GM18907 (cell line): ENCODE measurements at regions not wholly inside any gene's neighbourhood (a gene's known extent, or its start where the extent isn't known, plus 50 kb on each side); places are given as distances from the start of the nearest gene placed in this dataset.
"Not testable (repeated sequence)": the region's sequence is repeated elsewhere in the genome, so short reads cannot be mapped to it uniquely, and the experiment has no call there.

ENCODE experiments used
- ATAC-seq: cut with Tn5 transposase; IDR thresholded peaks from one replicate; pipeline ENCODE4 v1.9.1; 2021; ENCODE audit warnings: mild to moderate bottlenecking, moderate library complexity; ENCODE audit not compliant: unreplicated experiment

DNA sequence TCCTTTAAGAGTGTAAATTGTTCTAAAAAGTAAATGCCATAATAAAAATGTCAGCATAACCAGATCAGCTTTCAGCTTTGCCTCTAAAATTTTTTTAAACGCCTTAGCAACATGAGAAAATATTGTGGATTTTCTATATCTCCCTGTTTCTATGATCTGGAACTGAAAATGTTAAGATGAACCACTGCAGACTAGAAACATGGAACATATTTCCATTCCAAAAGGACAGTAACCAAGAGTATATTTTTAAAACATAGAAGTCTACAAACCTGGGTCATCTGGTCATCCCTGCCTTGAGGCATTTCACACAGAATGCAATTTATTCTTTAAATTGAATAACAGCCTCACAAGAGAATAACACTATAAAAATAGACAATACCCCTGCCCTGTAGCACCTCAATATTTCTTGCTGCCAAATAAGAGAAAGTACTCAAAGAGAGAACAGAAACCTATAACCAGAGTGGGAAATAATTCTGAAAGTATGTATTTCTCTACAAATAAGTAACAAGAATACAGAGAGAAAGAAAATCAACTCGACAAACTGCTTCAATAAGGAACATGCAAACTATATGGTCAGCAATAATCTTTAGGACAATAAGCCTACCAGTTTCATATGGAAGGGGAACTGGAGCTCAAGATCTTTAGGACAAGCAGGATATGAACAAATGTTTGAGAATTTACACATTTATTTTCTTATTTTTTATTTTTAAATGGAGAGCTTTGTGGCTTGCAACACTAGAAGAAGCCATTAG is 949.0 kb downstream of the EPHA3 start:
- no peak for ATAC-seq

DNA sequence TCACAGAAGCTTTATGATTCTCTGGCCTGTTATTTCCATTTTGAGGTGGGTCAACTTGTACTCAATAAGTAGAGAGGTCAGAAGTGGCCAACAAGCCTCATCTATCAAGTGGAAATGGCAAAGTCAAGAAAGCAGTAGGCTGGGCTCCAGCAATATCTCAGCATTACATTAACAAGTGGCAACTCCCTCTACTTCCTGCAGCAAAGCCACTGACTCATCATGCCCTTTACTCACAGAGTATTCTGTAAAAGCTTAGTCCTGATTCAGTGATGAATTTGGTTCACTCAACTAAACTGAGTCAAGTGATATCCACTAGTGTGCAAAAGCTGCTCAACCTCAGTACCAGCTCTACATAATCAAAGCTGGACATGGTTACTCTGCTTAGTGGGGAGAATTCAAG is 954.6 kb downstream of the EPHA3 start:
- ATAC-seq = no peak

DNA sequence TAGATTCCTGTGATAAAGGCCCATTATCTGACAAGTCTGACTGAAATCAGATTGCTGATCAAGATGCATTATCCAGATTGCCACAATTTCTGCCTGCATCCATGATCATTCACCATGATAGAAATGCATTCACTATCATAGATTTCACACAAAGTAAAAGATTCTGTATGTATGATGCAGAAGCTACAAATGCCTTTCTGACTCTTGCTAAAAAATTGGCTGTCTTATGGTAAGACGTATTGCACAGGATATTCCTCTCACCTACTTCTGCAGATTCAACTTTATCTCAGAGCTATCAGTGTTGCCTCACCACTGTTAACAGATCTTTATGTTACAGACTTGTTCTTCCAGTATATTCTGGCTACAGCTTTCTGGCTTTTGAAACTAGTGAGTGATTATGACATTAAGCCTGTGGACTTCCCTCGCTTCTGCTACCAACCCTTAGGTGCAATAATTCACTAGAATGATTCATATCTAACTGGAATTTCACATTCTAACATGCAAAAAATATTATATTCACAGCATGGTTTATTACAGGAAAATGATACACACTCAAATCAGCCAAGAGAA is 955.3 kb downstream of the EPHA3 start:
- ATAC-seq = no peak

DNA sequence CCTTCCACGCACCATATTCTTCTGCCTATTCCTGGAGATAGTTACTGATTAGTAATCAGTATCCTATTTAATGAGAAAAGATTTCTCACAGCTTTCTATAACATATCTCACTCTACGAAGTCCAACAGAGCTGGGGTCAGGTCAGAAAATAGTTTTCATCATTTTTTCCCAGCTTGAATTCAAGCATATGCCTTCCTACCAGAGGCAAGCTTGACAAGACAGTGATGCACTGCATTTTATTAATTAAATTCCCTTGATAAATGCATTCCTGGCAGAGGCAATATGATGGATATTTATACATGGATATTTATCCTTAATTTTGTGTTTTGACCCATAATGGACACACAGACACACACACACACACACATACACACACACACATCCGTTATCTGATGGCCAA is 961.4 kb downstream of the EPHA3 start:
- no peak for ATAC-seq

DNA sequence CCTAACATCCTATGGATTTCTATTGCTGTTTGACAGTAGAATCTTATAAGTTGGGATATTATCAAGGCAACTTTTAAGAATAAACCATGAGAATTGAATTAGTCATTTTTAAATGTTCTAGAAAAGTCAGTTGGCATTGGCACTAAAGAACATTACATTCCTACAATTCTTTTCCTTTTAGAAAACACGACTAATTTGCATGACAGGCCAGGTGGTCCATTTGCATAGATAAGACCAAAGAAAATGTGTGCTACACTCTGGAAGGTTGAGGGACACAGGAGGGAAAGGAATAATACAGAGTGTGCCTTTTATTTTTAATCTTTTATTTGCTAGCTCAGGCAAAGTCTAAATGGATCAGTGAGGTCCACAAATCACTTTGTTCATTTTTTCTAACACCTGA is 962.3 kb downstream of the EPHA3 start:
- ATAC-seq = no peak

DNA sequence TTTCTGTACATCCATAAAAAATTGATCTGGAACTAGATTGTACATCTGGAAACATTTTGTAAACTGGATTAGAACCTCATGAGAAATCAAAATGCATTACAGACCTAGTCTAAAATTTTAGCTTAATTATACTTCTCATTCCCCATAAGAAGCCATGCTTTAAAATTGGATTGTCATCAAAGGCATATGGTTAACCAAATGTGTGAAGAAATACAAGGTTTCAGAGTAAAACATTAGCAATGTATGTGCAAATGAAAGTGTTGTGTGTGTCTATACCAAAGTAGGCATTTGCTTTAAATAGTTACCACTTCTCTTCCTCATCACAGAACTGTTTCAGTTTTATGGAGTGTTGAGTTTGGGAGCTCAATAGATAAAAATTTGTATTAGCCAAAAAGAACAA is 968.7 kb downstream of the EPHA3 start:
- ATAC-seq = no peak

DNA sequence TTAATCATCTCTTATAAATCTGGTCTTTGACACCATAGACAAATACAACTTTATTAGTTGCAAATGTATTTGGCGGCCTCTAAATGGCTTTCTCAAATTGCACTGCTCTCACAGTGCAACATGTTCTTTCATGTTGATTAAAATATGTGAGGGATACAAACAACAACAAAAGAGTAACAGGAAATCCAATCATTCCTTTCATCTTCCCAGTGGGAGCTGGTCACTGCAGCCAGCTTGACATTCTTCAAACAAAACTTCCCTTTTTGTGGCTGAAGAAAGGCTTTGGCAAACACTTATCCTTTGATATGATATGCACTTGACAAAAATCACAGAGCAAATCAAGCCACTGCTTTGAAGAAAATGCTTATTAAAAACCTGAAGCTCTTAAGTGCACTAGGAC is 973.6 kb downstream of the EPHA3 start:
- no peak for ATAC-seq

DNA sequence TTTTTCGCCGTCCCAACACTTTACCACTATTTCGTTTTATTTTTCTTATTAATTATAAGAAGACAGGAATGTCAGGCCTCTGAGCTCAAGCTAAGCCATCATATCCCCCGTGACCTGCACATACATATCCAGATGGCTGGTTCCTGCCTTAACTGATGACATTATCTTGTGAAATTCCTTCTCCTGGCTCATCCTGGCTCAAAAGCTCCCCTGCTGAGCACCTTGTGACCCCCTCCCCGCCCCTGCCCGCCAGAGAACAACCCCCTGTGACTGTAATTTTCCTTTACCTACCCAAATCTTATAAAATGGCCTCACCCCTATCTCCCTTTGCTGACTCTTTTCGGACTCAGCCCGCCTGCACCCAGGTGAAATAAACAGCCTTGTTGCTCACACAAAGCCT is 978.9 kb downstream of the EPHA3 start:
- ATAC-seq = not testable (repeated sequence)

DNA sequence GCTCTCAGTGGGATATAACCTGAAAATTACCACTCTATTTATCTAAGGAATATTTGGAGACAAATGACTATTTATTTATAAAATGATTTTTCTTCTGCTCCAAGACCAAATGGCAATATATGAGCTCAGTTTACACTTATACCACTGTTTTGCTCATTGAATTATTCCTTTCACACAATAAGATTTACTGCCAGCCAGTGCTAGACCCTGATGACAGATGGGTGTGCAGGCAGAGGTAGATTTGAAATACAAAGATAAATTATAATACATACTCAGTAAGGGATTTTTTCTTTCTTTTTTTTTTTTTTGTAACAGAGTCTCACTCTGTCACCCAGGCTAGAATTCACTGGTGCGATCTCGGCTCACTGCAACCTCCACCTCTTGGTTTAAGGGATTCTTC is 980.3 kb downstream of the EPHA3 start:
- ATAC-seq = no peak

DNA sequence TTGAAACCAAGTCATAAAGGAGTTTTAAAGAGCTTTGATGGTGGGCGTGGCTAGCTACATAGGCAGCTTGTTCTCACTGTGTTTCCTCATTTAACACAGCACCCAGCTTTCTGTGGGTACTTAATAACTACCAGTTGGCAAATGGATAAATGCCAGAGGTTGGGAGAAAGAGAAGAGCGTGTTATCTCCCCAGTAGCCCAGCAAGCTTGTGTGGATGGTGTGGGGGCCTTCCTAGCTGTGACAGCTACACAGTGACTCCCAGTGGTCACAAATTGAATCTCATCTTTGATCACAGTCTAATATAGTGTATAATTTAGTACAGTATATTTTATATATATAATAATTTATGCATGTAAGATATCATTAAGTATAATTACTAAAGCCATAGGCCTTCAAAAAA is 984.1 kb downstream of the EPHA3 start:
- ATAC-seq = no peak

DNA sequence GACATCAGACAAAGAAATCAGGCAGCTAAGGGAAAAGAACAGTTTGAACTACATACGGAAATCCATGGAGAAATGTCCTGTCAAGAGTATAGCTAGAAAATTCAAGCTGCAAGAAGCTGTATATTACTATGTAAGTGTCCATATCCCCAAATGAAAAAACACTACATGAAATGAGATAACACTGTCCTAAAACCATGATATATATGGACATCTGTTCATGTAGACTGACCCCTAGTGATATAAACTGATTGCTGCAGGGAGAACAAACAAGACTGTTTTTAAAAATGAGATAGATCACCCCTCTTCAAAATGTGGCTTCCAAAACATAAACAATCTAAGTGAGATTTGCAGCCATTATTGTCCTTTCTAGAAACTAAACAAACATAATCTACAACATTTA is 985.6 kb downstream of the EPHA3 start:
- no peak for ATAC-seq

DNA sequence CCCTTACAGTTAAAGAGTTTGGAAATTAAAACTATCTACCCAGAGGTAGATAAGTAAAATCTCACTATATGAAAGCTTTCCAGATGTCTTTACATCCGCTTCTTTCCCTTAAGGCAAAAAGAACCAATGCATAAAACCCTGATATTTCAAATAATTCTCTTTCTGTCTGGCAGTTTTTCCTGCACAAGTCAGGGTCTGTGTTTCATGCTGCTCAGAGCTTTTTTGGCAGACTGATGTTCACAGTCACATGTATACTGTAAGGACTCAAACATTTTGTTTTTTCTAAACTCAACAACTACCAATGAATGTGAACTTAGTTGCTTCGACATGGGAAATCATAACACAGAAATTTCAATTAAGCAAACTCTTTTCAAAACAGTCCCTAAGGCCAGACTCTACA is 988.4 kb downstream of the EPHA3 start:
- no peak for ATAC-seq

DNA sequence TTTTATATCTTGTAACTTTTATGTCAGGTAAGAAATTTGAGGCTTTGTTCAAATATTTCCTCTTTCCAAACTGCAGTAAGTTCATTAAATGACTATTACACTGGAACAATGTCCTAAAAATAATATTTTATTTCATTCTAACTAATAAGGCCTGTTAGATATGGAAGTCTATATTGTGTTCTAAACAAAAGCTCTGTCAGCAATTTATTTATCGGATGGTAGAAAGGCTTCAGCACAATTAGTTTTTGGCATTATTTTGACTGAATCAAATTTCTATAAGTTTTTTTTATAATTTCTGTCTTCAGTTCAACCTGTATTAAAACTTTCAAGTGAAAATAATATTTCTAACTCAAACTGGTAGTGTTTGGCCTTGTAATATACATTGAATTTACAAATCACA is 992.1 kb downstream of the EPHA3 start:
- ATAC-seq = no peak

DNA sequence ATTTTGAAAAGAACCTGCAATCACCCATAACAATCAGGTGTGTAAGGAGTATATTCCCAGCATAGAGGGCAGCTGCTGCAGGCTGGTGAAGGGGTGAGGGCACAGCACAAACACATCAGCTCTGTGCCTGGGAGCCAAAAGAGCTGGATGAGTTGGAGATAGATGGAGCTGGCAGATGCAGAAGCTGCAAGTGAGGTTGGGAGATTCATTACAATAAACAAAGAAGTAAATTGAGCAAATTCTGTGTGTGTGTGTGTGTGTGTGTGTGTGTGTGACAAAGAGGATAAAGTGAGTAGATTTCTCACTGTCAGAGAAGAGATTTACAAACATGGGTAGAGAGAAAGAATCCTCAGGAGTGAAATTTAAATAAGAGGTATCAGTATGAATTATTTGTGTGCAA is 994.7 kb downstream of the EPHA3 start:
- ATAC-seq = no peak

DNA sequence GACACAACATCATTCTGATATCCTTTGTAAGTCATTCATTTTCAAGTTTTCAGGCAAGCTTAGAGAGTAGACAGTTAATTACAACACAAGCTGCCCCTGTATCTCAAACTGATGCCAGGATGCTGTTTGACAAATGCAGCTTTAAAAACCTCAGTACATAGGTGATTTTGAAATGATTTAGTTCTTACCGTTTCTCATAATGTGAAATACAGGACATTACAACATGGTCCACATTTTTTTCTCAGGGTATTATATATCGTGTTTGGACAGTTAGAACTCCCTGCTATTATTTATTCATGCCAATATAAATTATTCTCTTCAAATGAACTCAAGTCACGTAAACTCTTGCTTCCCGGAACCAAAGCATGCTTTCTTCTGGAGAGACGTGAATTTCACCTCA is 1013.9 kb downstream of the EPHA3 start:
- ATAC-seq = no peak

DNA sequence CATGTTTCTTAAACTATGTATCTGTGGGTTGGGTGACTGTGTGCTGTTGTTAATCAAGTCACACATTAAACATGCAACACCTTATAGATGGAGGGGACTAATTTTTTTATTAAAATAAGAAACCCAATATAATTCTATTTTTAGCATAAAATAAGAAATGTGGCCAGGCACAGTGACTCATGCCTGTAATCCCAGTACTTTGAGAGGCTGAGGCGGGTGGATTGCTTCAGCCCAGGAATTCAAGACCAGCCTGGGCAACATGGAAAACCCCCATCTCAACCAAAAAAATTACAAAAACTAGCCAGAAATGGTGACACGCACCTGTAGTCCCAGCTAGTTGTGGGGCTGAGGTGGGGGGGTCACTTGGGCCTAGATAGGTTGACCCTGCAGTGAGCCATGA is 1021.0 kb downstream of the EPHA3 start:
- ATAC-seq = no peak

DNA sequence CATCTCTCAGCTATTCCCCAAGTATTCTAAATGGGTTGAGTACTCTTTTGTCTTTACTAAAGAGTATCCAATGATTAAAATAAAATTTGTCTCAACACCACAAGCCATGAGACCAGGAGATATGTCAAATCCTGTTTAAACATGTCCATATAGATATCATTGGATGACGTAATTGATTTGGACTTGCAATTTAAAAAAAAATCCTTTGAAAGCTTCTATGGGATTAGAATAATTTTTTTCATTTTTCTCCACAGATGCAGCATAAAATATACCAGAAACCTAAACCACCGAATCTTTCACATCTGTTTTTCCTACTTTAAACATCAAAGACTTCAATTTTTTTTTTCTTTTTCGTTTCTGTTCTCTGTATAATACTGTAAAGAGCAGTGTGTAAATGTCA is 1022.3 kb downstream of the EPHA3 start:
- no peak for ATAC-seq

DNA sequence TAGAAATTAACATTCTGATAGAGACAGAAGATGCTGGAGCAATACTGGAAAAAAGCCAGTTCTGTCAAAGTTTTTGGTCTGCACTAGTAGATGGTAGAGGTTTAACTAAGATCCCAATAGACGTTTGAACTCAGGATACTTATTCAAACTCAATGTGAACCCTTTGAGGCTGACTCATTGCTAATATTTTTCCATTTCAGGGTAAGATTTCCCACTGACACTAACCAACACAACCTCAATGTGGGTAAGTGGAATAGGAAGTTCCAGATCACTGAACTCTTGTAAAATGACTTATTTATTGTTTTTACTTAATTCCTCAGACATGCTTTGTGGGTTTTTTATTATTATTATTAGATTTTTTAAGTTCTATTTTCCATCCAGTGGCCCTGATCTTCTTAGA is 1024.8 kb downstream of the EPHA3 start:
- ATAC-seq = no peak

DNA sequence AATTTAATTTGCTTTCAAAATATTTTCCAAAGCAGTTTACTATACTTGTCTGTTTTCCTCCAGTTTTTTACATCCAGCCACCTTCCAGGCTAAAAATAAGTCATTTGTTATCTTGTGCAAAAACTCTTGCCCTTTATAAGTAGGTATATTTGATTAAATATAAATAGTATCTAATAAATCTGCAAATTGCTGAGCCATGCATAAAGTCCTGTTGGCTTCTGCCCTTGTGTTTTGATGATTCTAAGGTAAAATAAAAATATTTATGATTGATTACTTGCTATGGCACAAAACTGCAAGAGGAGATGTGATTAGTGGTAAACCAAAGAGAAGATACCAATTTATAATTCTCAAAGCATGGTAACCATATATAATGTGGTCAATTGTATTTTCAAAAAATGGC is 1026.7 kb downstream of the EPHA3 start:
- ATAC-seq = no peak

DNA sequence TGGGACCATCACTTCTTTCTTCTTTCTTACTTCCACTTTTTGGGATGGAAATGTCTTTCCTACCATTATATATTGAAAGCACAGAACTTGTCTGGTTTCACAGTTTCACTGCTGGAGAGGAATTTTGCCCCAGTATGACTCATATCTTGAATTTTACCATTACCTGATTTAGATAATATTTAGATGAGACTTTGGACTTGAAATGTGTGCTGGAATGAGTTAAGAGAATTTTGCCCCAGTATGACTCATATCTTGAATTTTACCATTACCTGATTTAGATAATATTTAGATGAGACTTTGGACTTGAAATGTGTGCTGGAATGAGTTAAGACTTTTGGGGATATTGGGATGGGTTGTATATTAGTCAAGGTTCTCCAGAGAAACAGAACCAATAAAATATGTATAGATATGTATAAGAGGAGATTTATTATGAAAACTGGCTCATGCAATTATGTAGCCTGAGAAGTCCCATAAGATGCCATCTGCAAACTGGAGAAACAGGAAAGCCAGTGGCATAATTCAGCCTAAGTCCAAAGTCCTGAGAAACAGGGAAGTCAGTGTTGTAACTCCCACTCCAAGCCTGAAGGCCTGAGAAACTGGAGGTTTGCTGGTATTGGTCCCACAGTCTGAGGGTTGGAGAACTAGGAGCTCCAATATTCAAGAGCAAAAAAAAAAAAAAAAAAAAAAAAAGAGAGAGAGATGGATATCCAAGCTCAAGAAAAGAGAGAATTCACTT is 1029.2 kb downstream of the EPHA3 start:
- no peak for ATAC-seq

DNA sequence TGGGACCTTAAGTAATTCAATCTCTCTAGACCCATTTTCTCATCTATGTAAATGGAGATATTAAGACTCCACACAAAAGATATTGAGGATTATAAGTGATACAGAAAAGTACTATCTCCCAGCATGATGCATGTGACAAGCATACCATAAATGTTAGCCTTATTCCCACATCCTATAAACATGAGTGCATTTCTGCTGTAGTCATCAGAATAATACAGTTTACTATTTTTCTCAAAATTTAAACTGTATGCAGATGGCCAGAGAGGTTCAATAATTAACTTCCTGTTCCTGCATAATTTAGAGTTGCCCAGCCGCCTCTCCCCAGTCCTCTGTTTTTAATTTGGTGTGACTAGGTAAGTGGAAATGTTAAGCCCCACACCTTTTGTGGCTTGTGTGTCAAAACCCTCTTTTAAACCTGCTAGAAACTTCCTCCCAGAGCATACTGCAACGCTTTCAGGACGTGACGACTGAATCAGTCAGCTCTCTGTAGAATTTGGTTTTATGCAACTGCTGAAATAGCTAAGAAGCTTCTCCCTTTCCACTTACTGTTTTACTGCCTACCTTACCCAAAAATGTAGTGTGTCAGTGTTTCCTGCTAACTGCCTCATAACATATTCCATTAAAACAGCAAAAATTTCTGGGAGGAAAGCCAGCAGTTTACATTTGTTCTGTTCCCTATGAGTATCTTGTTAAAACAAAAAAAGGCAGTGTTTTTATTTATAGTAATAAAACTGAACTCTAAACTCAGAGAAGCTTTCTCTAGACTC is 1037.9 kb downstream of the EPHA3 start:
- no peak for ATAC-seq

DNA sequence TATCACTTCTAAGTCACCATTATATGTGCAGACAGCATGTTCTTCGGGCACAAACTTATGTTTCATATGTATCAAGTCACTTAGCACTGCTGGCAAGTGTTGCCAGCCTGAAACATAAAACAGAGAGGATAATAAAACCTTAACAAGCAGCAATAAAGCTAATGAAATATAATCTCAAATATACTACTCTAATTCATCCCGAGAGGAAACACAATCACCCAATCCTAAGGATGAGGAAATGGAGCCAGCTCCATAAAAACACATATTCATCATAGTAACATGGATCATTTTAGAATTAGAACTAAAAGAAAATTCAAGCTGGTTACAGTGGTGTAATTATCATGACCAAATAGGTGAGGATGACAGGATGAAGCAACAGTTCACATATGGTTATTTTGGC is 1072.7 kb downstream of the EPHA3 start:
- ATAC-seq = no peak
